Thyroid gland (tissue), 4 donors: ENCODE measurements at regions not wholly inside any gene's neighbourhood (a gene's known extent, or its start where the extent isn't known, plus 50 kb on each side); places are given as distances from the start of the nearest gene placed in this dataset.

ENCODE experiments used
- CTCF ChIP-seq, 6 experiments: fragments of 200-600 bp in 3 of 6; fragments of 450-650 bp in 3 of 6; sonication (generic) in 3 of 6; IDR thresholded peaks; one replicate each; pipeline ENCODE4 v1.5.1; 2016 to 2019; ENCODE audit warnings: antibody characterized with exemption in 6 of 6, mild to moderate bottlenecking in 2 of 6, inconsistent platforms in 1 of 6, moderate library complexity in 1 of 6
- POLR2A ChIP-seq, 2 donors: fragments of 450-650 bp; IDR thresholded peaks; one replicate each; pipeline ENCODE4 v1.6.1; 2017; ENCODE audit warnings: antibody characterized with exemption in 2 of 2, mild to moderate bottlenecking in 2 of 2, moderate library complexity in 1 of 2

DNA sequence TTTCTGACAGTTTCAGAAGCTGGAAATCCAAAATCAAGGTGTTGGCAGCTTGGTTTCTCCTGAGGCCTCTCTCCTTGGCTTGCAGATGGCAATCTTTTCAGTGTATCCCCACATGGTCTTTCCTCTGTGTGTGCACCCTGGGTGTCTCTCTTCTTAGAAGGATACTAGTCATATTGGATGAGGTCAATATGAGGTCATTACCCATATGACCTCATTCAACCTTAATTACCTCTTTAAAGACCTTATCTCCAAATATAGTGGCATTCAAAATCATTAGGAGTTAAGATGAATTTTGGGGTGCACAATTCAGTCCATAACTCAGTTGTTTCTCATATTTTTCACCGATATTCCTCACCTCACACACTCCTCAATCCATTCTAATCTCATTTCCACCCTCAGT, 92.4 kb upstream of the TGM3 start:
- TF ChIP-seq CTCF (IDR thresholded peaks at IDR 0.05) (no peak), POLR2A (IDR thresholded peaks at IDR 0.05) (no peak)
